CD8-positive, alpha-beta memory T cell (primary cell): ENCODE measurements at regions not wholly inside any gene's neighbourhood (a gene's known extent, or its start where the extent isn't known, plus 50 kb on each side); places are given as distances from the start of the nearest gene placed in this dataset.

Experiments used
- CTCF ChIA-PET: fragments of 350-600 bp; sonication (Branson Sonifier 250); formaldehyde crosslinking; loops from one replicate; lab custom pipeline; 2021; ENCODE audit warnings: antibody characterized with exemption; lab: Charles Lee
- POLR2A ChIA-PET: fragments of 350-600 bp; sonication (Branson Sonifier 250); formaldehyde crosslinking; loops from one replicate; lab custom pipeline; 2021; ENCODE audit warnings: antibody characterized with exemption; lab: Charles Lee
- DNase-seq, 5 donors: peaks; one replicate each; pipeline versions ENCODE4 v3.0.0 to v3.0.0-alpha.2; 2020 to 2022; ENCODE audit warnings: mixed read lengths in 1 of 5
- H3K27ac ChIP-seq: one replicate; pipeline ENCODE4 v1.7.0; 2013; ENCODE audit warnings: low read depth, mild to moderate bottlenecking, low read length, moderate library complexity
- H3K27me3 ChIP-seq: 2 replicates; pipeline ENCODE4 v1.7.0; 2013; ENCODE audit warnings: low read length, mild to moderate bottlenecking; ENCODE audit not compliant: insufficient read depth, poor library complexity, severe bottlenecking
- H3K36me3 ChIP-seq: 2 replicates; pipeline ENCODE4 v1.7.0; 2013; ENCODE audit warnings: mild to moderate bottlenecking, low read length, moderate library complexity; ENCODE audit not compliant: insufficient read depth
- H3K4me1 ChIP-seq: 2 replicates; pipeline ENCODE4 v1.7.0; 2013; ENCODE audit warnings: mild to moderate bottlenecking, low read length, moderate library complexity; ENCODE audit not compliant: insufficient read depth
- H3K4me3 ChIP-seq: 2 replicates; pipeline ENCODE4 v1.7.0; 2013; ENCODE audit warnings: mild to moderate bottlenecking, low read length
- H3K9me3 ChIP-seq: 2 replicates; pipeline ENCODE4 v1.7.0; 2013; ENCODE audit warnings: mild to moderate bottlenecking, low read length
- H3K27ac Mint-ChIP-seq, 8 donors: one replicate each; pipeline ENCODE4 v1.8.0; 2020 to 2021; ENCODE audit warnings: mixed read lengths in 8 of 8, mild to moderate bottlenecking in 6 of 8, inconsistent platforms in 3 of 8, moderate library complexity in 3 of 8
- H3K27me3 Mint-ChIP-seq, 2 donors: one replicate each; pipeline ENCODE4 v1.8.0; 2020 to 2021; ENCODE audit warnings: mixed read lengths in 2 of 2, mild to moderate bottlenecking in 1 of 2, moderate library complexity in 1 of 2
- H3K36me3 Mint-ChIP-seq, 3 donors: one replicate each; pipeline ENCODE4 v1.8.0; 2020 to 2021; ENCODE audit warnings: mixed read lengths in 3 of 3, inconsistent platforms in 1 of 3, mild to moderate bottlenecking in 1 of 3
- H3K4me1 Mint-ChIP-seq, 3 donors: one replicate each; pipeline ENCODE4 v1.8.0; 2020 to 2021; ENCODE audit warnings: mixed read lengths in 3 of 3, inconsistent platforms in 1 of 3, mild to moderate bottlenecking in 1 of 3
- H3K4me3 Mint-ChIP-seq, 7 donors: one replicate each; pipeline ENCODE4 v1.8.0; 2020 to 2021; ENCODE audit warnings: mixed read lengths in 7 of 7, mild to moderate bottlenecking in 6 of 7, moderate library complexity in 4 of 7, inconsistent platforms in 2 of 7
- H3K9me3 Mint-ChIP-seq, 5 donors: one replicate each; pipeline ENCODE4 v1.8.0; 2020 to 2022; ENCODE audit warnings: mixed read lengths in 5 of 5, mild to moderate bottlenecking in 3 of 5, moderate library complexity in 2 of 5, inconsistent platforms in 1 of 5

- CTCF ChIA-PET: no interaction called here
Observed at GRCh38 chr5:1937590-1937989, 54.9 kb upstream of the IRX4 start.

DNA sequence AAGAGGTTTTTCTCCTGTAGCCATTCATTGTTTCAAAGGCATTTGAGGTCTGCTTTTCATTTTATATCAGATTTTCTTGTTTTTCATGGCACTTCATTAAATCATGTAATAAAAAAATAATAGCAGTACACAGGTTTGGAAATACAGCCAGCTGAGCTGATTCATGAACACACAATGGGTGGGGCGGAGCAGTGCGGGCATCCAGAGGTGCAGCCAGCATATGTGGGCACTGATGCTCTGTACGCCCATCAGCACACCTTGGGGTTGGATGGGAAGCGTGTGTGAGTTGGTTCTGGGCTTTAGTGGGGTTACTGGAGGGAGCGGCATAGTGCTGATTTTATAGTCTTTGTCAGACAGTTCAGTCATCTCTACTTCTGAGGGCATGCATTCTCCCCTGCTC, 54.2 kb upstream of the IRX4 start:
- Mint-ChIP-seq H3K4me3 (no peak overlapping the region), H3K4me1 (peaks cover 0 to under 1% (median under 1%) of the 10 kb centered on the region in 3 donors), H3K27me3 (peaks cover 22 to 45% of the 10 kb centered on the region in 2 donors), H3K9me3 (no peaks in the 10 kb centered on the region), H3K36me3 (no peaks in the 10 kb centered on the region), H3K27ac (no peak overlapping the region)
- Histone ChIP-seq H3K27me3 (no peaks in the 10 kb centered on the region), H3K9me3 (no peaks in the 10 kb centered on the region), H3K4me1 (no peaks in the 10 kb centered on the region), H3K36me3 (no peaks in the 10 kb centered on the region), H3K27ac (no peak overlapping the region), H3K4me3 (no peak overlapping the region)
- no peak for DNase-seq
- POLR2A ChIA-PET: no interaction called here
- CTCF ChIA-PET: no interaction called here

More at GRCh38 chr5:1937590-1937989, 54.9 kb upstream of the IRX4 start:
- H3K36me3 Mint-ChIP-seq: no peaks in the 10 kb centered on the region
- no peaks in the 10 kb centered on the region for H3K4me1 Mint-ChIP-seq
- no peak overlapping the region for H3K27ac Mint-ChIP-seq
- Histone ChIP-seq H3K27ac (no peak overlapping the region), H3K4me1 (no peaks in the 10 kb centered on the region), H3K27me3 (no peaks in the 10 kb centered on the region), H3K4me3 (no peak overlapping the region), H3K36me3 (no peaks in the 10 kb centered on the region), H3K9me3 (no peaks in the 10 kb centered on the region)
- H3K27me3 Mint-ChIP-seq: peaks cover 22 to 38% of the 10 kb centered on the region in 2 donors
- H3K9me3 Mint-ChIP-seq: no peaks in the 10 kb centered on the region
- no peak overlapping the region for H3K4me3 Mint-ChIP-seq
- no peak for DNase-seq
- POLR2A ChIA-PET: no interaction called here

GRCh38 chr5:1936413-1936812, 53.7 kb upstream of the IRX4 start:
- ChIA-PET CTCF (no interaction called here), POLR2A (no interaction called here)
- Mint-ChIP-seq H3K4me3 (no peak overlapping the region), H3K27ac (no peak overlapping the region), H3K27me3 (peaks cover 24 to 48% of the 10 kb centered on the region in 2 donors), H3K9me3 (no peaks in the 10 kb centered on the region), H3K36me3 (no peaks in the 10 kb centered on the region), H3K4me1 (peaks cover 0 to 3% (median 2%) of the 10 kb centered on the region in 3 donors)
- Histone ChIP-seq H3K4me1 (no peaks in the 10 kb centered on the region), H3K4me3 (no peak overlapping the region), H3K9me3 (no peaks in the 10 kb centered on the region), H3K36me3 (no peaks in the 10 kb centered on the region), H3K27ac (no peak overlapping the region), H3K27me3 (no peaks in the 10 kb centered on the region)
- DNase-seq: no peak

- Histone ChIP-seq H3K36me3 (no peaks in the 10 kb centered on the region), H3K27ac (no peak overlapping the region), H3K9me3 (no peaks in the 10 kb centered on the region), H3K4me1 (no peaks in the 10 kb centered on the region), H3K4me3 (no peak overlapping the region), H3K27me3 (no peaks in the 10 kb centered on the region)
- H3K4me3 Mint-ChIP-seq: no peak overlapping the region
- no peak for DNase-seq
- CTCF ChIA-PET: no interaction called here
- H3K27me3 Mint-ChIP-seq: peaks cover 24 to 48% of the 10 kb centered on the region in 2 donors
- peaks cover 0 to 3% (median 2%) of the 10 kb centered on the region in 3 donors for H3K4me1 Mint-ChIP-seq
- no peaks in the 10 kb centered on the region for H3K9me3 Mint-ChIP-seq
- POLR2A ChIA-PET: no interaction called here
- no peaks in the 10 kb centered on the region for H3K36me3 Mint-ChIP-seq
- no peak overlapping the region for H3K27ac Mint-ChIP-seq
Observed at GRCh38 chr5:1934801-1935429, 52.2 kb upstream of the IRX4 start.

GRCh38 chr5:1934056-1934394, 51.3 kb upstream of the IRX4 start:
- CTCF ChIA-PET: no interaction called here
- Histone ChIP-seq H3K9me3 (no peaks in the 10 kb centered on the region), H3K4me3 (no peak overlapping the region), H3K27ac (no peak overlapping the region), H3K27me3 (no peaks in the 10 kb centered on the region), H3K4me1 (no peaks in the 10 kb centered on the region), H3K36me3 (no peaks in the 10 kb centered on the region)
- POLR2A ChIA-PET: no interaction called here
- no peaks in the 10 kb centered on the region for H3K9me3 Mint-ChIP-seq
- peaks cover 24 to 48% of the 10 kb centered on the region in 2 donors for H3K27me3 Mint-ChIP-seq
- DNase-seq: no peak
- no peaks in the 10 kb centered on the region for H3K36me3 Mint-ChIP-seq
- no peak overlapping the region for H3K4me3 Mint-ChIP-seq
- no peak overlapping the region for H3K27ac Mint-ChIP-seq
- H3K4me1 Mint-ChIP-seq: peaks cover 0 to 3% (median 2%) of the 10 kb centered on the region in 3 donors

GRCh38 chr5:1933364-1934055, 50.8 kb upstream of the IRX4 start:
- Mint-ChIP-seq H3K27me3 (peaks cover 24 to 48% of the 10 kb centered on the region in 2 donors), H3K4me3 (no peak overlapping the region), H3K4me1 (peaks cover 0 to 3% (median 2%) of the 10 kb centered on the region in 3 donors), H3K27ac (no peak overlapping the region), H3K36me3 (no peaks in the 10 kb centered on the region), H3K9me3 (no peaks in the 10 kb centered on the region)
- POLR2A ChIA-PET: no interaction called here
- Histone ChIP-seq H3K27ac (no peak overlapping the region), H3K36me3 (no peaks in the 10 kb centered on the region), H3K9me3 (no peaks in the 10 kb centered on the region), H3K27me3 (no peaks in the 10 kb centered on the region), H3K4me1 (no peaks in the 10 kb centered on the region), H3K4me3 (no peak overlapping the region)
- CTCF ChIA-PET: no interaction called here
- no peak for DNase-seq
